Raji (cell line): ENCODE measurements at regions not wholly inside any gene's neighbourhood (a gene's known extent, or its start where the extent isn't known, plus 50 kb on each side); places are given as distances from the start of the nearest gene placed in this dataset.

Source experiments
- POLR2A ChIP-seq: IDR thresholded peaks from 2 replicates; pipeline ENCODE4 v1.6.1; 2011; ENCODE audit warnings: low read depth, low read length, control low read depth; ENCODE audit not compliant: insufficient read depth

DNA sequence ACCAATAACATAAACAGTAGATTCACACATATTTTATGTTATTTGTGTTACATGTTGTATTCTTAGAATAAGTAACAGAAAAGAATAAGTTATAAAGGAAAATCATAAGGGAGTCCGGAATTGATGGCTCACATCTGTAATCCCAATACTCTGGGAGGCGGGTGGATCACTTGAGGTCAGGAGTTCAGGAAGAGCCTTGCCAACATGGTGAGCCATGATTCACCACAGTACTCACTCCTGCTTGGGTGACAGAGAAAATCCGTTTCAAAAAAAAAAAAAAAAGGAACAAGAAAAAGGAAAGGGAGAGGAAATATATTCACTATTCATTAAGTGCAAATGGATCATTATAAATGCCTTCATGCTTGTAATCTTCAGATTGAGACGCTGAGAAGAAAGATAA is 533.3 kb upstream of the CDH9 start:
- no peak for TF ChIP-seq POLR2A

DNA sequence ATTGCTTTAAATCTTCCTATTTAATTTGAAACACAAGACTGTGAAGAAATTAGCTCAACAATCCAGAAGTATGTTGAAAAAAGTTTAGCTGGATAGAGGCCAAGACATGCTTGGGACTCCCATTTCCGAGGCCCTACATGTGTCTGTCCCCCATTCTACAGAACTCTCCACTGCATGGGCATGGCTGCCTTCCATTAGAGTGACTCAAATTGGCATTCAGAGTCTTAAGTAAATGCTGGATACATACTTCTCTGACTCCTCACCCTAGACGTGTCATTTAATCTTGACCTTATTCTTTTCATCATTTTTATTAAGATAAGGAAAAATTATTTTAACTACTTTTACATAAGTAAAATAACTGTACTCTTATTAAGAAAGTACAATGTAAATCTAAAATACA is 530.4 kb upstream of the CDH9 start:
- TF ChIP-seq POLR2A = no peak

DNA sequence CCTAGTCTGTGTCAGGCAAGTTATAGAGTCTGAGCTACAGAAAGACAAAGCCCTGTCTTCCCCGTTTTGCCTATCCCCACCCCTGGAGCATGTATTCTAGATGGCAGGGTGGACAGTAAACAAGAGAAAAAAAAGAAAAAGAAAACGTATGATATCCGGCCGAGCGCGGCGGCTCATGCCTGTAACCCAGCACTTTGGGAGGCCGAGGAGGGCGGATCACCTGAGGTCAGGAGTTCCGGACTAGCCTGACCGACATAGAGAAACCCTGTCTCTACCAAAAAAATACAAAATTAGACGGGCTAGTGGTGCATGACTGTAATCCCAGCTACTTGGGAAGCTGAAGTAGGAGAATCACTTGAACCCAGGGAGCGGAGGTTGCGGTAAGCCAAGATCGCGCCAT is 523.0 kb upstream of the CDH9 start:
- no peak for TF ChIP-seq POLR2A

DNA sequence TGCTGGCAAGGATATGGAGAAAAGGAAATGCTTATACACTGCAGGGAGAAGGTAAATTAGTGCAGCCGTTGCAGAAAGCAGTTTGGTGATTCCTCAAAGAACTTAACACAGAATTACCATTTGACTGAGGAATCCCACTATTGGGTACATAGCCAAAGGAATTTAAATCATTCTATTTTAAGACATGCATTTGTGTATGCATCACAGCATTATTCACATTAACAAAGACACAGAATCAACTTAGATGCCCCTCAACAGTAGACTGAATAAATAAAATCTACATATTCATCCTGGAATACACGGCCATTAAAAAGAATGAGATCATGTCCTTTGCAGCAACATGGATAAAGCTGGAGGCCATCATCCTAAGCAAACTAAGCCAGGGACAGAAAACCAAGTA is 510.1 kb upstream of the CDH9 start:
- no peak for TF ChIP-seq POLR2A

DNA sequence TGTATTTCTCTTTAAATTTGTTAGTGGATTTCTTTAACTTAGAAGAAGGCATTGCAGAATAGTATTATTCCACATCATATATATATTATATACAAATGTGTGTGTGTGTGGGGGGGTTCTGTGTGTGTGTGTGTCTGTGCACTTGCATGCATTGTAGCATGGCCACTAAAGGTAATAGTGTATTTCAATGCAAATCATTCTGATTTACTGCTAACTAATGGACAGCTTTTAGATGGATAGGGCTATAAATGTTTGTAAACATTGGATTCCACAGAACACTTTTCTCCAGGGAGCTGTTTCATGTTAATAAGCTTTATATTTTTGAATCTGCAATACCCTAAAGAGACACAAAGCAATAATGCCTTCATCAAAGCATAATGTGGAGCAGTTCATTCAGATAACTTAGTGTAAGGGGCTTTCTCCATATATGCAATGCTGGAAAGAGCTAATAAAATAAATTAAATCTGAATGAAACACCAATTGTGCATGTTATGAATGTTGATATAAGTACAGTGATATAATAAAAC is 496.7 kb upstream of the CDH9 start:
- TF ChIP-seq POLR2A = no peak

DNA sequence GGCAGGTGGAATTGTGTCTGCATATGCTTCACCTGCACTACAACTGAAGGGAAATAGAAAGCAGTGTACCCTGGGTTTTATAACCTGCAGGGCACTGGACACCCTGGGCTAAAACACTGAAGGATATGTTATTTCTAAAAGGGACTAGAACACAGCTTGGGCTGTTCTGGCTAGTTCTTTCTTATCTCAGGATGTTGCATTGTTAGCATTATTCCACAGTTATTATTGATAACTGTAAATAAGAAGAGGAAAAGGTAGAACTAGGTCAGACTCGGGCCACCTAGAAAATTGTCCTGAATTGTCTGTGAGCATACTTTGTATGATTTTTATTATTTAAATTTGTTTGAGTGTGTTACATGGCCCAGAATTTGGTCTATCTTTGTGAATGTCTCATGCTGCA is 493.9 kb upstream of the CDH9 start:
- TF ChIP-seq POLR2A = no peak

DNA sequence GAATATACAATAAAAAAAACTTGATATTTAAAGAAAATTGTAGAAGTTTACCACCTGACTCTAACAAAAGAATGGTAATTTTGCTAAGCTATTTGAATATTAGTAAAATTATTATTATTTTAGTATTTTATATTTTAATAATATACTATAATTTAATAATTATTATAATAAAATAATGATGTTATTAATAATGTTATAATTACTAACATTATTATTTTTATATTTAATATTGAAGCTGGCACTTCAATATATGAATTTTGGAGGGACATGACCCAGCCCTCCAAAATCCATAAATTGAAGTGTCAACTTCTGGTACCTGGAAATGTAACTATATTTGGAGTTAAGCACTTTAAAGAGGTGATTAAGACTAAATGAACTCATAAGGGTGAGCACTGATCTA is 486.1 kb upstream of the CDH9 start:
- TF ChIP-seq POLR2A = no peak

DNA sequence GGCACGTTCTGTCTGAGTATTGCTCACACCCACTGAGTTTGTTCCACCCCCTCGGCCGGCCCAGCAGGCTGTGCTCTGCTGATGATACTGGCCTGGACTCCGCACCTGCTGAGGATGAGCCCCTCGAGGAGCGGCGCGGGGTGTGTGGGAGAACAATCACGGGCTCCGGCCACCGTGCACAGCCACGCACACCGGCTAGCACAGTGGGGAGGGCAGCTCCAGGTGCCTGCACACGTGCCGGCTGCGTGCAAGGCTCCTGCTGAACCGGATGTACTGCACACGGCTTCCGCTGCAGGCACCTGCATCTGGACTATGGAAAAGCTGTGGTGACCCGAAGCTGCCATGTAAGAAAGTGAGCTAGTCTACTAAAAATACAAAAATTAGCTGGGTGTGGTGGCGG is 485.2 kb upstream of the CDH9 start:
- TF ChIP-seq POLR2A = no peak

DNA sequence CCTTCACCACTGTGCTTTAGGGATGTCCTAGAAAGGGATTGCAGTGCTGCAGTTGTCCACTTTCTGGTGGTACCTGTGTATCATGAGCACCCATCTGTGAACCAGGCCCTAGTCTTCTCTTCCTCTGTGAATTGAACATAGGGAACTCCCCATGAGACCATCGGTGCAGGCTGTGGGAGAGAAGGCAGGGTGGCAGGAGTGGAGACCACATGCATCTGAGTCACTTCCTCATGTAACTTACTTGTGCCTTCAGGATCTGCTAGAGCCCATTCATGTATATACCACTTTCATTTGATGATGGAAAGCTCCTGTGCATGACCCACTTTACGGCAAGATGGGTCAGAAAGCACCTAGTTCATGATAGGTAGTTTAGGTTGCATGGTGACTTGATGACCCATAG is 478.1 kb upstream of the CDH9 start:
- TF ChIP-seq POLR2A = no peak

DNA sequence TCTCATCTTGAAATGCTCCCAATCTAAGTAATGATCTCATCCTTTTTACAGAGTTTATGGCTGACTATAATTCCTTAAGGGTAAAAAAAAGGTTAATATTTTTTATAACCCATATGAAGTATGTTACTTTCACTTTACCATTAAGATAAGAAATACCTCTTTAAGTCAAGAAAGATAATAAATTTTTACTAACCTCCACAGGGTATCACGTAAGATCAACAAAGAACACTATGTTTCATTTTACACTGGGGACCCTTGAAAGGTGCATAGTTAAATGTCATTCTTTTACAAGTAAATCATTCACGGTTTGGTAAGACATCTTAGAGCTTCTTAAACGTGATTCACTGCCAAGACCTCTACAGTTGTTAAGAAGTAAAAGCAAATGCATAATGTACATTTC is 472.7 kb upstream of the CDH9 start:
- no peak for TF ChIP-seq POLR2A

DNA sequence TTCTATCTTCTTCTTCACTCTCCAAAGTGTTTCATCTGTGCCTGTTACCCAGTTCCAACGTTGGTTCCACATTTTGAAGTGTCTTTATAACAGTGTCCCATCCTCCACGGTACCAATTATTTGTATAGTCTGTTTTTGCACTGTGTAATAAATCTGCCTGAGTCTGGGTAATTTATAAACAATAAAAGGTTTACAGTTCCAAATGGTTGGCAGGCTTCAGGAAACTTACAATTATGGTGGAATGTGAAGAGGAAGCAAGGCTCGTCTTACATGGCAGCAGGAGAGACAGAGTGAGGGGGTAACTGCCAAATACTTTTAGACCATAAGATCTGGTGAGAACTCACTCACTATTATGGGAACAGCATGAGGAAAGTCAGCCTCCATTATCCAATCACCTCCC is 465.4 kb upstream of the CDH9 start:
- TF ChIP-seq POLR2A = no peak

DNA sequence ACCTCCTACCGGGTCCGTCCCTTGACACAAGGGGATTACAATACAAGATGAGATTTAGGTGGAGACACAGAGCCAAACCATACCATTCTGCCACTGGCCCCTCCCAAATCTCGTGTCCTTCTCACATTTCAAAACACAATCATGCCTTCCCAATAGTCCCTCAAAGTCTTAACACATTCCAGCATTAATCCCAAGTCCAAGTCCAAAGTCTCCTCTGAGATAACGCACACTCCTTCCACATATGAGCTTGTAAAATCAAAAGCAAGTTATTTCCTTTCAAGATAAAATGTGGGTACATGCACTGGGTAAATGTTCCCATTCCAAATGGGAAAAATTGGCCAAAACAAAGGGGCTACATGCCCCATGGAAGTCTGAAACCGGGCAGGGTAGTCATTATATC is 463.9 kb upstream of the CDH9 start:
- no peak for TF ChIP-seq POLR2A

DNA sequence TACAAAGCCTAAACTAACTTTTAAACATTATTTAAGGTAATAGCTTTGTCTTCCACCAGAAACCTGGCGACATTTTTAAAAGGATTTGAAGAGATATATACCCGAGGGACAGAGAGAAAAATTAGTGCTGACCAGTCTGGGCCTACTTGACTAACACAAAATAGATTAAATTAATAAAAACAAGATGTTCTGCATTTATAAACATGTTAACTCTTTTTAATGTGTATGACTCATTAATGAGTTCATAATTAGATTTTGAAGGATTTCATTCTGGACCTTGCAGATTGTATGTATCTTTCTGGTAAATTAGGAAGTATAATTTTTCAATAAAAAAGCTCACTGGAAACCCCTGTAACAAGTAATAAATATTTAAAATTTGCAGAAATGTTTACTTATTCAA is 459.1 kb upstream of the CDH9 start:
- TF ChIP-seq POLR2A = no peak

DNA sequence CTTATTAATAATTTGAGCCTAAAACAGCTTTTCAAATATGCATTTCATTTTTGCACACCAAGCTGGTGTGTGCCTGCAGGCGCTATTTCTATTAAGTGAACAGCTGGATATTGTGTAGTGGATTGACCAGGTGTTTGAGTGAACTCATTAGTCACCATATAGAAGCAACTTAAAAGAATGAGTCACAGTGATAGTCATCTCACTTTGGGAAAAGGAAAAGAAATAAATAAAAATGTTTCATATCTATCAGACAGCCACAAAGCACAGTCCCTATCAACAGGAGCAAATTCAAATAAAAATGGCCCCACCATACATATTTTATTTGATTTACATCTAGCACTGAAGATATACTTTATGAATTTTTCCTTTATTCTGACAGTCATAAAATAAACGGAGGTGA is 456.5 kb upstream of the CDH9 start:
- no peak for TF ChIP-seq POLR2A

DNA sequence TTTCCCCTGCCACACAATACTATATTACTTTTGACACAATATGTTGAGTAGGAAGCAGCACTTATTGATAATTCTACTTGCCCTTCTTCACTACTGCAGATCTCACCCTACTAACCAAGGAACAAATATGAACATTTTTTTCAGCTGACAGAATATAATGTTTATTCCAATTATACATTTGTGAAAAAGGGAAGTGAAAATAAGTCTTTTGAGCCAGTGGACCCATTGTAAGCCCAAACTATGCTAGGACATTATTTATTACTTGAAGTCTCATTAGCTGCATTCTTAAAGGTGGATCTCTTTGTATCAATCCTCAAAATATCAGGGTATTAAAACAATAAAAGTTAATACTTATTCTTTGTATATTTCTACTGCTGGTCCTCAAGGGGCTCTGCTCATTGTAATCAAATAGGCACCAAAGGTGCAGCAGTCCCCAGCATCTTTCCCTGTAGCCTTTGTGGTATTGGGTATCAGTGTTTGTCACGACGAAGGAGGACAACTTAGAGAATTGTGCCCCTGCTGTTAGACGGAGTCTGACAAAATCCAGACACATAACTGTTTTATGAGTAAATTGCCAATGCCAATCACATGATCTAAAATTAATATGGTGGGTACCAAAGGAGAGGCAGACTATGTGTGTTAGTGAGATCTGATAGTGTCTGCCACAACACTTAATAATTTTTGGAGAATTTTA is 453.5 kb upstream of the CDH9 start:
- no peak for TF ChIP-seq POLR2A

DNA sequence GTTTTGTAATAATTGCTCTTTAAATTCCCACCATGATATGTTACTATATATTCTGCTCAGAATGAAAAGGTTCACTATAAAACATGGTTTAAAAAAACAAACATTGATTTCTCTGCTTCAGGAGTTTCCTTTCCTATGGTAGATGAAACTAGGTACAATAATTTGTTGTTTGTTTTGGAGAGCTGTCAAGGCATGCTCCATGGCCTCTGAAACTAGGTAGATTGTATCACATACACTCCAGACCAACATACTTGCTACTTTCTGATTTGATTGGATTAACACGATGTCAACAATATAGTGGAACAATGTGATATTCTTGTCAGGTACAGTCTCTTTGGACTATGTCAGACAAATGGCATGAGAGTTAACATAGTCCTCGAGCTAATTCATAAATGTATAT is 452.7 kb upstream of the CDH9 start:
- TF ChIP-seq POLR2A = no peak

DNA sequence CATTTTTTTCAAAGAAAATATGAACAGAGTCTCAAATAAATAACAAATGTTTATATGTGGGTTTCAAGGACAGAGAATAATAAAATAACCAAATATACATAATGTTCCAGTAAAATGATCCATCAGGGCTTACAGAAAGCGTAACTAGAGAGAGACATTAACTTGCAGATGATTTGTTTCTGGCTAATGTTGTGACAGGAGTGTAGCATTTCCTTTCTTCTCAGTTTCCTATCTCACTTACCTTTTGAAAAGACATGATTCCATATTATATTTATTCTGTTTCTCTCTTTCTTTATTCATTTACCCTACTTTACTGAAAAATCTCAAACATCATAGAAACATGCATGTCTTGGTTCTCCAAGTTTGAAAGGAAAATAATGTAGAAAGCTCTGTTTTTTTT is 451.3 kb upstream of the CDH9 start:
- TF ChIP-seq POLR2A = no peak
